Keratinocyte (primary cell): ENCODE measurements at regions not wholly inside any gene's neighbourhood (a gene's known extent, or its start where the extent isn't known, plus 50 kb on each side); places are given as distances from the start of the nearest gene placed in this dataset.

Experiments used
- EZH2 ChIP-seq: IDR thresholded peaks from one replicate; pipeline ENCODE4 v1.6.1; 2012; ENCODE audit warnings: inconsistent platforms, mild to moderate bottlenecking, low read length, moderate library complexity
- TF ChIP-seq, protein P1 (sequence below), 3 experiments: IDR thresholded peaks in 1 of 3; conservative IDR thresholded peaks in 1 of 3; optimal IDR thresholded peaks in 1 of 3; 2 replicates in 2 of 3; 3 replicates in 1 of 3; pipeline versions ENCODE3 to v1.5.1; 2011; ENCODE audit warnings: low read length in 3 of 3, mild to moderate bottlenecking in 3 of 3, moderate library complexity in 2 of 3, control low read depth in 1 of 3, inconsistent platforms in 1 of 3; ENCODE audit not compliant: insufficient read depth in 2 of 3; ENCODE audit errors: extremely low read depth in 1 of 3

DNA sequence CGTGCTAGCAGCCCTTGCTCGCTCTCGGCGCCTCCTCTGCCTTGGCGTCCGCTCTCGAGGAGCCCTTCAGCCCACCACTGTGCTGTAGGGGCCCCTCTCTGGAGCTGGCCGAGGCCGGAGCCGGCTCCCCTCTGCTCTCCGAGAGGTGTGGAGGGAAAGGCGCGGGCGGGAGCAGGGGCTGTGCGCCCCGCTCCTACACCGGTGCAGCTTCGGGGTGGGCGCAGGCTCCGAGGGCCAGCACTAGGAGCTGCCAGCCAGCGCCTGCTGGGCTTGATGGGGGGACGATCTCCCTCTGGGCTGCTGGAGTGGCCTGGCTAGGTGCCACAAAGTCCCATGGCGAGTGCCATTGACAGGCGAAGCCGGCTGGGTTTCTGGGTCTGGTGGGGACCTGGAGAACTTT lies 365.5 kb downstream of the SLITRK1 start:
- TF ChIP-seq, protein P1, sequence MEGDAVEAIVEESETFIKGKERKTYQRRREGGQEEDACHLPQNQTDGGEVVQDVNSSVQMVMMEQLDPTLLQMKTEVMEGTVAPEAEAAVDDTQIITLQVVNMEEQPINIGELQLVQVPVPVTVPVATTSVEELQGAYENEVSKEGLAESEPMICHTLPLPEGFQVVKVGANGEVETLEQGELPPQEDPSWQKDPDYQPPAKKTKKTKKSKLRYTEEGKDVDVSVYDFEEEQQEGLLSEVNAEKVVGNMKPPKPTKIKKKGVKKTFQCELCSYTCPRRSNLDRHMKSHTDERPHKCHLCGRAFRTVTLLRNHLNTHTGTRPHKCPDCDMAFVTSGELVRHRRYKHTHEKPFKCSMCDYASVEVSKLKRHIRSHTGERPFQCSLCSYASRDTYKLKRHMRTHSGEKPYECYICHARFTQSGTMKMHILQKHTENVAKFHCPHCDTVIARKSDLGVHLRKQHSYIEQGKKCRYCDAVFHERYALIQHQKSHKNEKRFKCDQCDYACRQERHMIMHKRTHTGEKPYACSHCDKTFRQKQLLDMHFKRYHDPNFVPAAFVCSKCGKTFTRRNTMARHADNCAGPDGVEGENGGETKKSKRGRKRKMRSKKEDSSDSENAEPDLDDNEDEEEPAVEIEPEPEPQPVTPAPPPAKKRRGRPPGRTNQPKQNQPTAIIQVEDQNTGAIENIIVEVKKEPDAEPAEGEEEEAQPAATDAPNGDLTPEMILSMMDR (optimal IDR thresholded peaks at IDR 0.05 in 1 of 3, IDR thresholded peaks at IDR 0.05 in 1 of 3, conservative IDR thresholded peaks at IDR 0.05 in 1 of 3; ENCODE audit: extremely low read depth in 1 of 3, insufficient read depth in 2 of 3, low read length in 3 of 3), result no peak
- TF ChIP-seq EZH2, result no peak
